Right cardiac atrium (tissue), 5 donors: ENCODE measurements at regions not wholly inside any gene's neighbourhood (a gene's known extent, or its start where the extent isn't known, plus 50 kb on each side); places are given as distances from the start of the nearest gene placed in this dataset.

Source experiments
- ATAC-seq, 2 donors: fragments of 200-7000 bp; cut with Tn5 transposase; one replicate each; pipeline versions ENCODE4 v1.8.0 to v1.9.1; 2020; ENCODE audit warnings: moderate library complexity in 2 of 2, mild to moderate bottlenecking in 1 of 2
- DNase-seq, 3 donors: peaks; one replicate each; pipeline ENCODE4 v3.0.0-alpha.2; 2020
- H3K27ac ChIP-seq: one replicate; pipeline ENCODE4 v1.5.1; 2013; ENCODE audit warnings: mild to moderate bottlenecking, low read length, control low read depth, moderate library complexity
- H3K27me3 ChIP-seq: one replicate; pipeline ENCODE4 v1.6.1; 2013; ENCODE audit not compliant: control insufficient read depth, insufficient read depth
- H3K4me1 ChIP-seq: one replicate; pipeline ENCODE4 v1.6.1; 2013; ENCODE audit warnings: low read length; ENCODE audit not compliant: control insufficient read depth, insufficient read depth
- H3K4me3 ChIP-seq: one replicate; pipeline ENCODE4 v1.5.1; 2013; ENCODE audit warnings: low read length, control low read depth
- H3K9me3 ChIP-seq: one replicate; pipeline ENCODE4 v1.6.1; 2013; ENCODE audit warnings: low read length; ENCODE audit not compliant: control insufficient read depth
- WGBS: extraction: QIAGEN DNeasy Blood & Tissue Kit; methylation state at CpG from one replicate; pipeline ENCODE4 v1.1.7; 2013; 5-methylcytosine and 5-hydroxymethylcytosine counted together
- intact Hi-C, 4 donors: fragments of 100-400 bp; cut with DNase I; formaldehyde crosslinking; loops; one replicate each; pipeline versions ENCODE4 v1.11.0 to v1.14.0; 2022 to 2023
- donor health status: healthy with polysubstance abuse.
- donor health status: DM: no; HTN: yes; CAD: no.
- donor health status: DM: no; HTN: no; CAD: no.
- donor health status: DM: no; HTN: yes; CAD: no; lungs with severe emphysema.
- donor health status: DM: yes; HTN: yes; CAD: no.

GRCh38 chr13:99750951-99751350 lies 220.6 kb downstream of the ZIC5 start:
- DNase-seq = no peak
- 96% methylated on average over 8 of the region's 8 CpGs for WGBS

GRCh38 chr13:99749271-99750019 lies 222.1 kb downstream of the ZIC5 start:
- intact Hi-C loops = no loop called here
- H3K4me3 ChIP-seq = no peak overlapping the region
- no peak overlapping the region for H3K27ac ChIP-seq
- ATAC-seq (no peak), DNase-seq (no peak)
- H3K27me3 ChIP-seq = no peaks in the 10 kb centered on the region
- H3K4me1 ChIP-seq = no peaks in the 10 kb centered on the region
- WGBS = 77% methylated on average over 11 of the region's 11 CpGs
- H3K9me3 ChIP-seq = no peaks in the 10 kb centered on the region

More at GRCh38 chr13:99750951-99751350, 220.6 kb downstream of the ZIC5 start:
- no peaks in the 10 kb centered on the region for H3K27me3 ChIP-seq
- no peak overlapping the region for H3K4me3 ChIP-seq
- no peak overlapping the region for H3K27ac ChIP-seq
- intact Hi-C loops = no loop called here
- no peaks in the 10 kb centered on the region for H3K4me1 ChIP-seq
- no peak for ATAC-seq
- H3K9me3 ChIP-seq = no peaks in the 10 kb centered on the region

GRCh38 chr13:99747403-99747710 lies 224.2 kb downstream of the ZIC5 start:
- DNase-seq (no peak), ATAC-seq (no peak)
- H3K27ac ChIP-seq = no peak overlapping the region
- no peaks in the 10 kb centered on the region for H3K4me1 ChIP-seq
- H3K9me3 ChIP-seq = no peaks in the 10 kb centered on the region
- no peak overlapping the region for H3K4me3 ChIP-seq
- 60% methylated on average over 7 of the region's 7 CpGs for WGBS
- H3K27me3 ChIP-seq = no peaks in the 10 kb centered on the region
- intact Hi-C loops = no loop called here

- ATAC-seq (no peak), DNase-seq (no peak)
- 50% methylated on average over 14 of the region's 14 CpGs for WGBS
- Histone ChIP-seq H3K4me3 (no peak overlapping the region), H3K4me1 (no peaks in the 10 kb centered on the region), H3K27ac (no peak overlapping the region), H3K9me3 (no peaks in the 10 kb centered on the region), H3K27me3 (no peaks in the 10 kb centered on the region)
- intact Hi-C loops = no loop called here
Measured at GRCh38 chr13:99746637-99747402, 224.7 kb downstream of the ZIC5 start.

- no peak for DNase-seq
- intact Hi-C loops = no loop called here
- ATAC-seq = no peak
- no peak overlapping the region for H3K4me3 ChIP-seq
- H3K4me1 ChIP-seq = no peaks in the 10 kb centered on the region
- 85% methylated on average over 4 of the region's 4 CpGs for WGBS
- H3K27ac ChIP-seq = no peak overlapping the region
- H3K27me3 ChIP-seq = no peaks in the 10 kb centered on the region
- H3K9me3 ChIP-seq = no peaks in the 10 kb centered on the region
Measured at GRCh38 chr13:99743094-99743493, 228.5 kb downstream of the ZIC5 start.

- ATAC-seq (no peak), DNase-seq (no peak)
Measured at GRCh38 chr13:99741960-99742359, 229.6 kb downstream of the ZIC5 start.

GRCh38 chr13:99740251-99740979 lies 231.2 kb downstream of the ZIC5 start:
- H3K4me1 ChIP-seq = no peaks in the 10 kb centered on the region
- H3K4me3 ChIP-seq = no peak overlapping the region
- H3K27me3 ChIP-seq = no peaks in the 10 kb centered on the region
- intact Hi-C loops = no loop called here
- H3K27ac ChIP-seq = no peak overlapping the region
- no peaks in the 10 kb centered on the region for H3K9me3 ChIP-seq
- DNase-seq (no peak), ATAC-seq (no peak)
- WGBS = 79% methylated on average over 17 of the region's 17 CpGs

More at GRCh38 chr13:99741960-99742359, 229.6 kb downstream of the ZIC5 start:
- Histone ChIP-seq H3K4me3 (no peak overlapping the region), H3K27ac (no peak overlapping the region), H3K9me3 (no peaks in the 10 kb centered on the region), H3K4me1 (no peaks in the 10 kb centered on the region), H3K27me3 (no peaks in the 10 kb centered on the region)
- 64% methylated on average over 6 of the region's 6 CpGs for WGBS
- intact Hi-C loops = no loop called here

GRCh38 chr13:99738626-99739025 lies 232.9 kb downstream of the ZIC5 start:
- intact Hi-C loops = no loop called here
- no peak overlapping the region for H3K27ac ChIP-seq
- ATAC-seq (no peak), DNase-seq (no peak)
- H3K4me3 ChIP-seq = no peak overlapping the region
- no peaks in the 10 kb centered on the region for H3K27me3 ChIP-seq
- 55% methylated on average over 4 of the region's 4 CpGs for WGBS
- no peaks in the 10 kb centered on the region for H3K4me1 ChIP-seq
- H3K9me3 ChIP-seq = no peaks in the 10 kb centered on the region

- Histone ChIP-seq H3K9me3 (no peaks in the 10 kb centered on the region), H3K27me3 (no peaks in the 10 kb centered on the region), H3K27ac (no peak overlapping the region), H3K4me1 (no peaks in the 10 kb centered on the region), H3K4me3 (no peak overlapping the region)
- WGBS = 94% methylated on average over 8 of the region's 8 CpGs
- DNase-seq = no peak
- no peak for ATAC-seq
- intact Hi-C loops = no loop called here
Measured at GRCh38 chr13:99737481-99738245, 233.9 kb downstream of the ZIC5 start.

GRCh38 chr13:99736541-99736940 lies 235.0 kb downstream of the ZIC5 start:
- WGBS = 77% methylated on average over 3 of the region's 3 CpGs
- Histone ChIP-seq H3K9me3 (no peaks in the 10 kb centered on the region), H3K4me1 (no peaks in the 10 kb centered on the region), H3K4me3 (no peak overlapping the region), H3K27ac (no peak overlapping the region), H3K27me3 (no peaks in the 10 kb centered on the region)
- intact Hi-C loops = no loop called here
- ATAC-seq (no peak), DNase-seq (no peak)
